CD1c-positive myeloid dendritic cell (primary cell): ENCODE measurements at regions not wholly inside any gene's neighbourhood (a gene's known extent, or its start where the extent isn't known, plus 50 kb on each side); places are given as distances from the start of the nearest gene placed in this dataset.

Experiments
- DNase-seq: peaks from one replicate; pipeline ENCODE4 v3.0.0-alpha.2; 2016; ENCODE audit errors: extremely low spot score

GRCh38 chr9:103757062-103757461, 337.0 kb upstream of the SMC2 start:
- no peak for DNase-seq

DNA sequence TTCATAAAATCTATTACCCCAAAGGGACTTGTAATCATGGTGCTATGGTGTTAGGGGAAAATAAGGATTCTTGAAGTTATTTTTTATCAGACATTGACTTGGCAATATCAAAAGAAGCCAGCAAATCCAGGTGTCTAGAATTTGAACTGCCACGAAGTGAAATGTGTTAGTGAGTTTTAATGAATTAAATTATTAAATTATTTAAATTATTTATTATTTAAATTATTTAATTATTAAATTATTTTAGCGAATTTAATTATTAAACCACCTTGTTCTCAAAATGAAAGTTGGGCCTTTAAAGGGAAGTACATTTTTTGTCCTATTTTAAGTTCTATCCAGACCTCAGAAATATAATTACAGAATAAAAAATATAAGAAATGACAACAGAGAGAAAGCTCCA, 332.6 kb upstream of the SMC2 start:
- DNase-seq, result no peak

- no peak for DNase-seq
Observed at GRCh38 chr9:103789686-103790085, 304.4 kb upstream of the SMC2 start.

- no peak for DNase-seq
Observed at GRCh38 chr9:103798620-103799019, 295.5 kb upstream of the SMC2 start.

GRCh38 chr9:103799959-103800358, 294.1 kb upstream of the SMC2 start:
- DNase-seq, result no peak

- DNase-seq, result no peak
Observed at GRCh38 chr9:103802068-103802467, 292.0 kb upstream of the SMC2 start.

DNA sequence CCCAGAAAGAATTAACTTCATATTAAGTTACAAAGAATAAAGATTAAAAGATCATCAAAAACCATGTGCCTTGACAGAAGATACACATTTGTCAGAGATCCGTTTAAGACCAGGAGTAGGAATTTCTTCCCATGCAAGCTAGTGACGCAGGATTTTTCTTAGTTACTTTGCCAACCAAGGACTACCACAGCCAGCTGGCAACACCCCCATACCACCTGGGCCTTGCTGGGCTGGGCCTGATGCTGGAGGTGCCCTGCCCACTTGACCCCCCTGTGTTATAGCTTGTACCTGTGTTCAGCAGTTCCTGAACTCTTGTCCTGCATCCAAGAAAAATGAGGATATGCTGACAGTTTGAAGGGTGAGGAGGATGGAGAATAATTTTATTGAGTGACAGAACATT, 290.9 kb upstream of the SMC2 start:
- DNase-seq, result no peak

DNA sequence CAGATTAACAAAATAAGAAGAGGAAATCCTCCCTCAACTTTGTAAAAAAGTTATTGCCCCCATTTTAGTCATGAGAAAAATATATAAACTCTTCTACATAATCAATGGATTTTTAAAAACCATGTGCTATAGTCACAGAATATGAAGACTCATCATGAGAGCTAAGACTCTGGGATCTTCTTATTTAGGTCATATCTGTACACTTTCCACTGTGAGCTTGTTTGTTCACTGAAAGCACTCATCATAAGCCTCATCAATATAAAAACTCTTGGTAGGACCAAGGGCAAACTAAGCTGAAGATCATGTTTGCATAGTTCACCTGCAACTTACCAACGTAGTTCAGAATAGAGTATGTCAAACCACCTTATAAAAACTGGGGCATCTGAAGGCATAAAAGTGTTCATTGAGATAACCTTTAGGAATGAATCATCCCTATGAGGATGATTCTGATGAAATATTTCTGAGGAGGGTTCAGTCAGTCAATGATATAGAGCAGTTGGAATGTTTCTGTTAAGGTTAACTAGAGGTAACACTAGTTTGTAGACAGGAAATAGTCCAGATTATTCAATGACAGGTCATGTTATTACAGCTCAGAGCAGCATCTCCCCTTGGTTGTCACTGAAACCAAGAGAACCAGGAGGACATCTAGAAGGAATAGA, 289.9 kb upstream of the SMC2 start:
- DNase-seq, result no peak

DNA sequence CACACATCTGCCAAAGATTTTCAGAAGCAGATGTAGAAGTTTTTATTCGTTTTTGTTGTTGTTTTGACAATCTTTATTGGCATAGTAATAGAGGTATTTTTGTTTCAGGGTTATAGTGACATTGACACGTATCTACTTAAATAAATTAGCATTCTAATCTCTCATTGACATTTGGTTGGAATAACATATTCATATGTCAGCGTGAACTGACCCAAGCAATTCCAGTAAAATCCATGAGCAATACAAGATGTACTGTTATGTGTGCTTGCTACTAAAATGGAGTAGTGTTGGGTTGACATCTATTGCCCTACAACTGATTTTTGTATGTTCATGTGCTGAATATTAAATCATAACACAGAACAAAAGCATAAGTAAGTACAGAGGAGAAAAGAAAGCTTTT, 284.4 kb upstream of the SMC2 start:
- DNase-seq, result no peak

GRCh38 chr9:103811462-103811861, 282.6 kb upstream of the SMC2 start:
- DNase-seq, result no peak

DNA sequence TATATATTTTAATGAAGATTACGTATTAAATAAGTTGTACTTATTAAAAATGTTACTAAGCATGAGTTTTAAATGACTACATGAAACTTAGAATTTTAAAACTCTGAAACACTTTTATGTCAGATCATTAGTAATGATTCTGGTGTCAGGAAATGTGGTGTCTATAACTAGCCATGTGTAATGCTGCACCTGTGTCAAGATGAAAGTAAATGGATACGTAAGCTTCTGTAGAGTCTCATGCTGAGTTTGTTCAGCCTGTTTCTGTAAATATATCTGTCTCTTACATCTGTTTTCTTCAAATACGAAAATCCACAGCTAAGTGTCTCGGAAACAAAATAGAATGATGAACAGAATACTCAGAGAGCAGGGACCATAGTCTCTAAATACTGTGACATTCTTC, 278.0 kb upstream of the SMC2 start:
- DNase-seq, result no peak

- DNase-seq, result no peak
Observed at GRCh38 chr9:103819936-103820335, 274.2 kb upstream of the SMC2 start.

DNA sequence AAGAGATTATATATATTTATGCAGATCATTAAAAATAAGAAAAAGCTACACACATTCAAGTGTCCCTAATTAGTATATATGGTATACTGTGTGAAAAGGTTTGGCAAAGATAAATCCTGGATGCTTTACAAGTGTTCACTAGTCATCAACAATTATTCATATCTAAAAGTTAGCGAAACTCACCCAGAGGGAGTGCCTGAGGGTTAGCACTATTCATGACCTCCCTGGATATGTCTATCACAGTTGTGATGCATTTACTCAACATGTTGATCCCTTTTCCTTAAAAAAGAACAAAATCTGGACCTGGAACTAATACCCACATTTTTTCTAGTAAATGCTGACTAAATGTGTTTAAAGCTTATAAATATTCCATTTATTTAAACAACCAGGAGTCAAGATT, 273.0 kb upstream of the SMC2 start:
- no peak for DNase-seq

GRCh38 chr9:103837940-103838339, 256.2 kb upstream of the SMC2 start:
- no peak for DNase-seq

DNA sequence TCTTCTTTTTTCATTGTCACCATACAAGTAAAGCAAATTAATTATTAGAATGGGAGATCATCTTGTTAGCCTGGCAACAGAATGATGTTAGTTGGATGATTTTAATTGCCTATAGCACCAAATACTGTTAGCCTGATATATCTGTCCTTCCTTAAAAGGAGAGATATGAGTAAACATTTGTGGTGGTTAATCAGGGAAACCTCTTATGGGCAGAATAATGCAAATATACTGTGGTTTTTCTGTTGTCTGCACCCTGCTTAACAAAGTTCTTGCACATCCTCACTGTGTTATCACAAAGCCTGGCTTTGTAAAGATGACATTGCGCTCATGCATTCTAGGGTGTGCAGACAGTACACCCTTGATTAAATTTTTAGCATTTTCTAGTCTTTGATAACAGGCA, 254.9 kb upstream of the SMC2 start:
- DNase-seq, result no peak

DNA sequence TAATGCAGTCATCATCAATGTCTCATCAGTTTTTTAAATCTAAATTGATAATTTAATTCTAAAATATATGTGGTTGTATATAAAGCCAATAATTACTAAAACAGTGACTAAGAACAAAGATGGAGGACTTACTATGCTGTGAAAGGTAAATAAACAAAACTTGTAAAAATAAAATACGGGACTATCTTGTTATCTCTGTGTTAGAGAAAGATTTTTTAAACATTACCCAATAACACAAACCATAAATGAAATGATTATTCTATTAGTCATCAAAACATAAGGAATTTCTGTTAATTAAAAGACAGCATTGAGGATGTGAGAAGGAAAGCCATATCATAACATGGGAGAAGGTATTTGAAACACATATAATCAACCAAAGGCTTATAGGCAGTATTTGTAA, 226.2 kb upstream of the SMC2 start:
- no peak for DNase-seq

DNA sequence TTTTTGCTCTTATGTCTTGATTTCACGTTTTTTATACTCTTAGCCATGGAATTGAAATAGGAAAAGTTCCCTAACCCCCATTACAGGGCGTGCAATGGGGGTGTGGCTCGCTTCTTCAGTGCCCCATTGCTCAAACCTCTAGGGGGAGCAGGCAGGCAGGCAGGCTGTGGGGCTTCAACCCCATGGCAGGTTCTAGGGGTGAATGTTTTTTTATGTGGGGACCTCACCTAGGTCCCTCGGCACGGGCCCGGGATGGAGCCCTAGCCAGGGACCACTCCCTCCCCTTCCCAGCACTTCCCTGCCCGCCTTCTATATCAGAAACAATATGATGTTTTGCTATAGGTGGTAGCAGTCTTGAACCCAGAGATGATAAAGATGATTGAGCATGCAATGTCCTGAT, 221.3 kb upstream of the SMC2 start:
- DNase-seq, result no peak

DNA sequence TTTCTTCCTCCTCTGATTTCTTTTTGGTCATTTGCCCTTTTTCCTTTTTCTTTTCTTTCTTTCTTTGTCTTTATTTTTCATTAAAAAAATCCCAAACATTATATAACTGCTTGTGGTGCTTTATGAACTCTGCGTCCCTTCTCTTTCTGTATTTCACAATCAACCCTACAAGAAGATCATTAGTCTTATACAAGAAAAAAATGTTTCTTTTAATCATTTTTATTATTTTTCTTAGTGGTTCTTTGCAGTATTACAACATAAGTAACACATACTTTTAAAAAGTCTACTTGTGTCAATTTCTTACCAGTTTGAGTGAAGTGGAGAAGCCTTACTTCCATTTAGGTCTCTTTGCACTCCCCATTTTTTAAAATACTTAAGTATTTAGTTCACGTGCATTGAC, 212.7 kb upstream of the SMC2 start:
- no peak for DNase-seq

- no peak for DNase-seq
Observed at GRCh38 chr9:103889989-103890388, 204.1 kb upstream of the SMC2 start.

DNA sequence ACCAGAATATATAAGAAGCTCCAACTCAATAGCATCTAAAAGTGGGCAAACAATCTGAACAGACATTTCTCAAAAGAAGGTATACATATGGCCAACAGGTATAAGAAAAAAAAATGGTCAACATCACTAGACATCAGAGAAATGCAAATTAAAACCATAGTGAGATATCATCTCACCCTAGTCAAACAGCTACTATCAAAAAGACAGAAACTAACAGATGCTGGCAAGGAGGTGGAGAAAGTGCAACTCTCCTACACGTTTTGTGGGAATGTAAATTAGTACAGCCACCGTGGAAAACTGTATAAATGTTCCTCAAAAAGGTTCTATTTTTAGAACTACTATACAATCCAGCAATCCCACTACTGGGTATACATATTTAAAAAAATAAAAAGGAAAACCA, 199.9 kb upstream of the SMC2 start:
- DNase-seq, result no peak

- no peak for DNase-seq
Observed at GRCh38 chr9:103898550-103898949, 195.6 kb upstream of the SMC2 start.

- DNase-seq, result no peak
Observed at GRCh38 chr9:103899866-103900265, 194.2 kb upstream of the SMC2 start.

DNA sequence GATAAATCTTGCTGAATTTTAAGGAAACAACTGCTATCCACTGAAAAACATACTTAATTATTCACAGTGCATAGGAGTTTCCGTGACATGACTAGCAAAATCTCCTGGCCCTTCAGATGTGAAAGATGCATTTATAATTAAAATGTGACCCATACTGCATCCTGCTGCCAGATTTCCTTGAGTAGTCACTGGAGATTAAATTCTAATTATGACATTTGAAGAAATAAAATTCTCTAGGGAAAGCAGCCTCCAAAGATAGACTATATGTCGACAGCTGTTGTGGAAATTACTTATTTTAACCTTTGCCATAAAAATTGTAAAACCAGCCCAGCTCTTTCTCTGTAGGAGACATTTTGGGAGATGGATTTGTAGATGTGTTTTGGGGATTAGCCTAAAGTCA, 193.6 kb upstream of the SMC2 start:
- DNase-seq, result no peak

DNA sequence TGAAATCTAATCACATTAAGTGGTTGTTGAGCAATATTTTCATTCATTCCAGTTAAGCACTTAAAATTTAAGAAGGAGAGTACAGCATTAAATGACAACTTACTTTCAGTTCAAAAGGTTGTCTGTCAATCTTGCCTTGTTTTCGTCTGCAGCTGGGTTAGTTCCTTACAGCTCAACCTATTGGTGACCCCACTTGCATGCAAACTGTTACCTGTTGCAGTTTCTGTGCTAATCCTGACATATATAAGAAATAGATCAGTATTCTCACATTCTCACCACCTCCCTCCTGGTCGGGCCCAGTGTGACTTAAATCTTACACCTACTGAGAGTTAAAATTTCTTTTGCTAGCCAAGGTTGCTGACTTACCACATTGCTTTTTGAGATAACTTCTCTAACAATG, 191.8 kb upstream of the SMC2 start:
- no peak for DNase-seq

DNA sequence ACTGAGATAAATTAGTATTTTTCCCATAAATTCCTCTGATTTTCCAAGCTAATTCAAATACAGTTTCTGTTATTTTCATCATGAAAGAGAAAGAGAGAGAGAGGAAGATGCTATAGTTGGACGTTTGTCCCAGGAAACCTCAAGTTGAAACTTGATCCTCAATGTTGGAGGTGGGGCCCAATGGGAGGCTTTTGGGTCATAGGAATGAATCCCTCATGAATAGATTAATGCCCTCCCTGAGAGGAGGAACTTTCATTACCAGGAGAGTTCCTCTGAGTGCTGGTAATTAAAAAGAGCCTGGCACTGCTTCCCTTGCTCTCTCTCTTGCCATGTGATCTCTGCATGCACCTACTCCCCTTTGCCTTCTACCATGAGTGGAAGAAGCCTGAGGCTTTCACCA, 189.9 kb upstream of the SMC2 start:
- DNase-seq, result no peak
